Esophagus mucosa (tissue), 1 donor: ENCODE measurements at regions not wholly inside any gene's neighbourhood (a gene's known extent, or its start where the extent isn't known, plus 50 kb on each side); places are given as distances from the start of the nearest gene placed in this dataset.
A peak's percentile ranks its signal among the peaks of the same experiment; 100 is the strongest.

Experiments
- ATAC-seq: fragments of 200-7000 bp; cut with Tn5 transposase; one replicate; pipeline ENCODE4 v1.9.1; 2020
- donor health status: DM: yes; HTN: yes; CAD: no.

GRCh38 chr12:105538880-105539279 is 208.4 kb downstream of the C12orf75 start:
- no peak for ATAC-seq

GRCh38 chr12:105539735-105540134 is 209.2 kb downstream of the C12orf75 start:
- ATAC-seq: no peak

GRCh38 chr12:105547786-105548185 is 217.3 kb downstream of the C12orf75 start:
- ATAC-seq: no peak

GRCh38 chr12:105548626-105549025 is 218.1 kb downstream of the C12orf75 start:
- ATAC-seq: peak; percentile 33

GRCh38 chr12:105552056-105552455 is 221.6 kb downstream of the C12orf75 start:
- no peak for ATAC-seq

- ATAC-seq: no peak
These were observed 223.8 kb downstream of the C12orf75 start for GRCh38 chr12:105554223-105554678.

- no peak for ATAC-seq
These were observed 224.4 kb downstream of the C12orf75 start for GRCh38 chr12:105554856-105555255.

GRCh38 chr12:105555556-105556295 is 225.2 kb downstream of the C12orf75 start:
- ATAC-seq: no peak

GRCh38 chr12:105559310-105559709 is 228.8 kb downstream of the C12orf75 start:
- no peak for ATAC-seq

GRCh38 chr12:105561546-105562198 is 231.2 kb downstream of the C12orf75 start:
- ATAC-seq: peak; percentile 54

- ATAC-seq: peak; percentile 68
These were observed 231.9 kb downstream of the C12orf75 start for GRCh38 chr12:105562199-105562971.

- ATAC-seq: no peak
These were observed 236.6 kb downstream of the C12orf75 start for GRCh38 chr12:105567061-105567460.

- no peak for ATAC-seq
These were observed 239.4 kb downstream of the C12orf75 start for GRCh38 chr12:105569886-105570285.

GRCh38 chr12:105570944-105571343 is 240.5 kb downstream of the C12orf75 start:
- no peak for ATAC-seq

GRCh38 chr12:105573574-105573973 is 243.1 kb downstream of the C12orf75 start:
- ATAC-seq: no peak

- no peak for ATAC-seq
These were observed 243.7 kb downstream of the C12orf75 start for GRCh38 chr12:105574056-105574715.

GRCh38 chr12:105575235-105575634 is 244.7 kb downstream of the C12orf75 start:
- ATAC-seq: no peak

GRCh38 chr12:105576261-105576660 is 245.8 kb downstream of the C12orf75 start:
- ATAC-seq: no peak

GRCh38 chr12:105580821-105581352 is 250.4 kb downstream of the C12orf75 start:
- peak; percentile 92 for ATAC-seq

GRCh38 chr12:105581420-105581819 is 250.9 kb downstream of the C12orf75 start:
- peak; percentile 39 for ATAC-seq

GRCh38 chr12:105585107-105585506 is 254.6 kb downstream of the C12orf75 start:
- ATAC-seq: no peak

- ATAC-seq: no peak
These were observed 256.7 kb downstream of the C12orf75 start for GRCh38 chr12:105587237-105587636.
